H4 (cell line): ENCODE measurements at regions not wholly inside any gene's neighbourhood (a gene's known extent, or its start where the extent isn't known, plus 50 kb on each side); places are given as distances from the start of the nearest gene placed in this dataset.

Source experiments
- DNase-seq: peaks from one replicate; pipeline ENCODE4 v3.0.0-alpha.2; 2015; ENCODE audit warnings: low spot score

DNA sequence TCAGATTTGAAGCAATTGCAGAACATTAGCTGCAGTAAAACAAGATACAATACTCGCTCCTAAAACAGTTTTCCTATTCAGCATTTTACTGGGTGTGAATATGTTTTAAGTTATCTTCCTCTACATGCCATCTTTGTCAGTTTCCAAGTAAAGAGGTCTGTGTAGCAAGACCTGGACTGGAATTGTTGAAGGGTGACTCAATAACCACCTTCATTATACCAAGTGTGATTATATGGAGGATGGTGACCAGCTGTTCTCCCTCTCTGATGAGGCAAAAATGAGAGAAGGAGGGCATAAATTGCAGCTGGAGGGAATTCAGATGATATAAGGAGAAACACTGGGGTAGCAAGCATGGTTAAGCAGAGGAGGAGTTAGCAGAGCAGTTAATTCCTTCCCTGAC lies 922.1 kb upstream of the SLIT2 start:
- peak; percentile 8 for DNase-seq

DNA sequence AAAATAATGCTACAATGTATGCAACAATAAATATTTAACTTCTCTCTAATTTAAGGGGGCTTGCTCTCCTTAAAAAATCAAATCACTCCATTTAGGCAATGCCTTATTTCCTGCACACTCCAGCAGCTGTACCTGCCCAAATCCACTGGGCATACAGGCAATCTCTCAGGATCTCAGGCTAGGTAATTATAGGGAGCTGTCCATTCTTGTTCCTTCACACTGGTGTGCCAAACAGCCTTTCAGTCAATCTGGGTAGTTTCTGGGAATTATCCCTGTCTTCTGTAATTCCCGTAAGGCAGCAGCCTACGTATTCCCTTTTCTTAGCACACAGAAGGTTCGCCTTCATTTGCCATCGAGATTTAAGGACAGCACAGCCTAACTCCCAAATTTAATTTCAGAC lies 922.6 kb upstream of the SLIT2 start:
- no peak for DNase-seq

DNA sequence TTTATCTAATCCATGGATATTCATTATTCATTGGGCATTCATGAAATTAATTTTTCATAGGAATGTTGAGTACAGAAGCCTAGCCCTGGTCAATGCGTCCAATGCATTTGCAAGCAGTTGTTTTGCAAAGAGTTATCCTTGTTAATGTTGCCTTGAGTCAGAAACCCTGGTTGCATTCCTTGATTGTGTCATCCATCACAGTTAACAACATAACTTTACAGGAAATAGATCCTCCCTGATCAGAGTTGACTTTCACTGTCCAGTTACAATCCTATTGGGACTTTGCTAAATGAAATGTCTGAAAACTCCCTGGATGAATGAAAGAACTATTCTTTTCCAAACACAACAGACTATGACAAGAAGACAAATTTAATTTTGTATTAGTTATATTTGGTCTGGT lies 924.3 kb upstream of the SLIT2 start:
- no peak for DNase-seq

DNA sequence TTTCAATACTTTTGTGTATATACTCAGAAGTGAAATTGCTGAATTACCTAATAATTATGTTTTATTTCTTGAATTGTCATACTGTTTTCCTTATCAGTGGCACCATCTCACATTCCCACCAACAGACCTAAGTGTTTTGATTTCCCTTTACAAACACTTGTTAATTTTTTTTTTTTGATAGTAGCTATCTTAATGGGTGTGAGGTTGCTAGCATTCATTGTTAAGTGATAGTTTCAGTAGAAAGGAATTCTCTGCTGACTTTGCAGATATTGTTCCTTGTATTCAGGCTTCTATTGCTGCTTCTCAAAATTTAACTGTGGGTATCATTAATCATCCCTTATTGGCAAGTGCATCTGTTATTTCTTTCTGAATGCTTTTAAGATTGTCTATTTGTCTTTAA lies 927.5 kb upstream of the SLIT2 start:
- no peak for DNase-seq

DNA sequence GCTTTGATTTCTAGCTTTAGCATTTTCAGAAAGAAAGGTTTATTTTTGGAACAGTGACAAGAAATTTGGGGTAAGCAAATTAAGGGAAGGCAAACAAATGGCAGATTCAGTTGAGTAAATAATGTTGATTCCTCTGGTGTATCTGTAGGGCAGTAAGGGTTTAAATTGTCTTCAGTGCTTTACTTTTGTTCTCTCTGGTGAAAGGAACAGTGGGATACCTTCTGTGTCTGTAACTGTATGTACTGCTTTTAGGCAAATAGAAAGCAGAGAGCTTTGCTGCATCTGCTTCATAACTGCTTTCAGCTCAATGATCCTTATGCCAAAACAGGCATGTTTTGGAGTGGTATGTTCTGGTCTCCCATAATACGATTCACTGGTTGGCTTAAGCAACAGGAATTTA lies 932.1 kb upstream of the SLIT2 start:
- no peak for DNase-seq

DNA sequence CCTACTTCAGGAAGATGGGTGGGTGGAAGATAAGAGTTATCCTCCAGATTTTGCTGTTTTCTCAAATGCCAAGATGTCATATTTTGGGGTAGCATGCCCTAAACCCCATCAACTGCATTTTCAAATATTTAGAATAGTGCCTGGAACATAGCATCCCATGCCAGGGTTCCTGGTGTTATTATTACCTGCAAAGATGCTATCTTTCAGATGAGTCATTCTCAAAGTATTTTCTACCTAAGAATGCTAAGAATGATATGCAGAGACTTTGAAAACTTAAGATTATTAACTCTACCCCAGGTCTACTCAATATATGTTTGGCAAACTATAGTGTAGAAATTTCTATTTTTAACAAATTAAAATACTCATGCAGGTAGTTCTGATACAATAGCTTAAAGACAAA lies 934.3 kb upstream of the SLIT2 start:
- DNase-seq: no peak

DNA sequence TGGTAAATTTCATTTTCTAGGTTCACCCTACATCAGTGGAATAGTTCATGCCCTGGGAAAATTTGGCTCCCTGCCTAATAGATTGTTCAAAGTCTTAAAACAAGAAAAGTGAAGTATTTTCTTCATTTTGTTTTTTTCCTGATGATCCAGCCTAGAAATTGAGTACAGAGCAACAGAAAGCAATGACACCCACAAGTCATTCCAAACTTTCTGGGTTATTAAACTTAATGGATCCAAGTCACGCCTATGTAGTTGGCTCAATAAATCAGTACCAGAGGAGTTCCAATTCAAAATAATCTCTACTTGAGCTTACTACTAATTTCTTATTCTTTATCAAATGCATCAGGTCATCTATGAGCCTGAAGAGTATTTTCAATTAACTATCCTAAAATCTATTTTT lies 937.6 kb upstream of the SLIT2 start:
- no peak for DNase-seq

DNA sequence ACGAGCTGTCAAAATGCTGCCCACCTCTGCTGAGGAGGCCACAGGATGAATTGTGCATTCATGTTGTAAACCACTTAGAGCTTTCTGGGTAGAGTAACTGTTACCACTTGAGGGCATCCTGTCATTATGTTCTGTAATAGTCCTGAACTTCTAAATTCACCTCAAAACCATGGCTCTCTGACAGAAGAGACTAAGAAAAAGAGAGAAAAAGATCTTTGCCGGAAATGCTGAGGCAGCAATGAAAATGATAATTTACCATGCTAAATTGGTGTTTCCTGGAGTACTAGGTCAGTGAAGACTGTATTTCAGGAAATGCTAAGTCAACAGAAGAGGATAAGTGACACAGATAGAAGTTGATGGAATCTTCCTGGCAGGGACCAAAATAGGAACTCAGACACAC lies 942.3 kb upstream of the SLIT2 start:
- peak; percentile 70 for DNase-seq

DNA sequence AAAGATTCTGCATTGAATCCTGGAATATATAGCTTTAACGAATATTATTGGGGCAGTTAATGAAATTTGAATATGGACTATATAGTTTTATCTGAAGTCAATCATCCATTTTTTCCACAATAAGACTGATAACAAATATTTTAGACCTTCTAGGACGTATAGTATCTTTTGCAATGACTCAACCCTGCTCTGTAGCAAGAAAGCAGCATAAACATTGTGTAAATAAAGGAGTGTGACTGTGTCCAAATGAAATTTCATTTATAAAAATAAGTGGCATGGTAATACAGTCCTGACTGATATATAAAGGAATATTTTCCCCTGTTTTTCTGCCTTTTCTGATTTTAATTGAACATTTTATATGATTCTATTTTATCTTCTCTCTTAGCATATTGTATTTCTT lies 947.7 kb upstream of the SLIT2 start:
- no peak for DNase-seq

DNA sequence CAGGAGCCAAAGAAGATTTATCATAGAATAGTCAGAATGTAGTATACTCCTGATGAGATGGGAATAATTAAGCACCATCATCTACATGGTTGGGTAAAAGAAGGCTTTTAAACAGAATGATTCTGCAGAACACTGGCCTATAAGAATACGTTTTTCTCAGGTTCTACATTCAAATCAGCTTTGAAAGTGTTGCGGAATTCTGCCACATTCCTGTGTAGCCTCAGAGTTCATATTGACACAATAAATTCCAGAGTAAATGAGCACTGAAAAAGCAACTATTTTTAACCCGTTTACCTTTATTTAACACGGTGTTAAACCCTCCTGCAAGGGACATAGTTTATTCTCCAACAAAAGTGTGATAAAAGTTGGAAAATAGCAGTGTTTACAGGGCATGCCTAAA lies 950.2 kb upstream of the SLIT2 start:
- no peak for DNase-seq

DNA sequence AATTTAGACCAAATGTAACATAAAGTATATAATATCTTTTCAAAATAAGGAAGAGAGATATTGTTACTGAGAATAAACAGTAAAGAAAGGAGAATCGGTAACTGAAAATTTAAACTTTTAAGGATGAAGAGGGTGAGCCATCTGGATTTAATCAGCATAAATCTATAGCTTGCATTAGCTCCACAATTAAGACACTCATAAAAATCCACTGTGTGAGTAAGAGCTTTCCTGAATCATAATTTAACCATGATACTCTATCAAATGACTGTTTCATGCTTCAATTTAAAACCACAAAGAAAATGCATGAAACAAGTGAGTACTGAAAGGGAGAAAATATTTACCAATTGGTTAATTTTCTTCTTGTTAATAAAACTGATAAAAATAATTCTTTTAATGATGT lies 951.5 kb upstream of the SLIT2 start:
- no peak for DNase-seq

DNA sequence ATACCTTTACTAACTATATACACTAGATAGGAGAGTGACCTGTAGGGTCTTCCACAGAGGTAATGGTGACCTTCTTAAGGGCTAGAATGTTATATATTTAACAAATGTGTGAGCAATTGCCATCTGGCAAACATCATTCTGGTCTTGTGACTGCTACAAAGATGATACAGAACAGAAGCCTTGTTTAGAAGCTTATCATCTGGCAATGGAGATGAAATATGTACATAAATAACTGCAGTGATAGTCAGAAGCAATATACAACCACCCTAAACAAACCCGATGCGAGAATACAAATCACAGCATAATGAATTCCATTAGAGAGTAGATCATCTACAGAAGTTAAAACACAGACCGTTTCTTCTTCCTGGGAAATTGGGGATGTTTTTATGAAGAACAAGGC lies 952.7 kb upstream of the SLIT2 start:
- DNase-seq: no peak

DNA sequence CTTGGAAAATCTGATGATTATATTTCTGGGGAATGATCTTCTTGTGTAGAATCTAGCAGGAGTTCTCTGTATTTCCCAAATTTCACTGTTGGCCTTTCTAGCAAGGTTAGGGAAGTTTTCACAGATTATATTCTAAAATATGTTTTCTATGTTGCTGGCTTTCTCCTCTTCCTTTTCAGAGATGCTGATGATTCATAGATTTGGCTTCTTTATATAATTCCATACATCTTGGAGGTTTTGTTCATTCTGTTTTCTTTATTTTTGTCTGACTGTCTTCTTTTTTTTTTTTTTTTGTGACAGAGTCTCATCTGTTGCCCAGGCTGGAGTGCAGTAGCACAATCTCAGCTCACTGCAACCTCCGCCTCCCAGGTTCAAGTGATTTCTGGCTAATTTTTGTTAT lies 957.9 kb upstream of the SLIT2 start:
- DNase-seq: no peak

DNA sequence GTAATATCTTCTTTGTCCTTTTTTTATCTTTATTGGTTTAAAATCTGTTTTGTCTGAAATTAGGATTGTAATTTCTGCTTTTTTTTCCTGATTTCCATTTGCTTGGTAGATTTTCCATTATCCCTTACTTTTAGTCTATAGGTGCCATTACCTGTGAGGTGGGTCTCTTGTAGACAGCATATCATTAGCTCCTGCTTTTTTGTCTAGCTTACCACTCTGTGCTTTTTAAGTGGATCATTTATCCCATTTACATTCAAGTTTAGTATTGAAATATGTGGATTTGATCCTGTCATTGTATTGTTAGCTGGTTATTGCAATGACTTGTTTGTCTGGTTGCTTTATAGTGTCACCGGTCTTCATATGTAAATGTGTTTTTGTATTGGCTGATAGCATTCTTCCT lies 958.6 kb upstream of the SLIT2 start:
- DNase-seq: no peak

DNA sequence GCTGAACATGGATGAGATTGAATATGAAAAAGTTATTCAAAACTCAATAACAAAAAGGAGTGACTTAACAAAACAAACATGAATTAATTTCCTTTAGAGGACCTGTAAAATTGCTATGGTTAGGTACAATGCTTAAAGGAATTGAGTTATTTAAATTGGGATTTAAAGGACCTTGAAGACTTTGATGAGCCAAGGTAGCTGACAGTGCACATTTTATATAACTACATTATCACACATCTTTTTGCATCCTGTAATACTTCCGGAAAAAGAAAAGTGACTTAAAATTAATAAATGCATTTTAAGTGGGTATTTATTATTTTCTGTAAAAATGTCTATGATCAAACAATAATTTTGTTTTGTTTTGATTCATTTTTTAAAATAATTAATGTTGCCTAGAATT lies 964.8 kb upstream of the SLIT2 start:
- DNase-seq: no peak

DNA sequence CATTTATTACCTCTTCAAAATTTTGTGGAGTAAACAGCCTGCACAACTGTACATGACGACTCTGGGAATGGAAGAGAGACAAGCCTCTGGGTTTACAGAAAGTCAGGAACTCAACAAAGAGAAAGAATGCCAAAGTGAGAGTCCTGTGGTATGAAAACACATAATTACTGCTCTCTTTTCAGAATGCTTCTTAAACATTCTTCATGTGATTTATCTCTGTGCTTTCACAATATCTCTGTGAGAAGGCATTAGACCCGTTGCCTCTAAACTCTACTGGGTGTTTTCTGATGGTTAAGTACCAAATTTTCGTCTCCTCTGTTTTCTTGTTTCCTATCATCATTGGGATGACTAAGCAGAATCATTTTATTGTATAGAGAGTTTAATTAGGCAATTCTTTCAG lies 966.6 kb upstream of the SLIT2 start:
- no peak for DNase-seq

DNA sequence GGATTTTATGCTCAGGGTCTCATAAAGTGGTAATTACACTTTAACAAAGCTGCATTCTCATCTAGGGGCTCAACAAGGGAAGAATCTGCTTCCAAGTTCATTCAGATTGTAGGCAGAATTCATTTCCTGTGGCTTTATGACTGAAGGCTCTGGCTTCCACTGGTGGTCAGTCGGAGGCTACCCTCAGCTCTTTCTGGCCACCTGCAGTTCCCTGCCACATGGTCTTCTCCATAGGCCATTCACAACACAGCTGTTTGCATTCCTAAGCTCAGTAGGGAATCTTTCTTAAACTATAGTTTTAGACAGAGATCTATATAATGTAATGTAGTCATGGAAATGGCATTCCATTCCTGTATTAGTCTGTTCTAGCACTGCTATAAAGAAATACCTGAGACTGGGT lies 973.0 kb upstream of the SLIT2 start:
- no peak for DNase-seq

DNA sequence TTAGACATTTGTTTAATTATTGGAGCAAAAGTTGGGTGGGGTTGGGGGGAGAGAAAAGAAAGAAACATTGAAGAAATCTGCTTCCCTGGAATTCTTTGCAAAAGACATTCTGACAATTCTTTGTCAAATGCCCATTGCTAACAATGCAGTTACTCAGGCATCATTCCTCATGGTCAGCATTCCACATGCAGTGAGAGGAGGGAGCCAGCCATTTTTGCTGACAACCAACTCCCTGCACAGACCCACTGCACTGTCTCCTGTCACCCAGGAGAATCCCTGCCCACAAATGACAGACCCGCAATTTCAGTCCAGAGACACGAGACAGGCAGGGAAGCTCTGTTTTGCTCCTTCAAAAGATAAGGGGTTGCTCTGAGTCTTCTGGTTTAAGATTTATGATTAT lies 985.1 kb upstream of the SLIT2 start:
- no peak for DNase-seq

DNA sequence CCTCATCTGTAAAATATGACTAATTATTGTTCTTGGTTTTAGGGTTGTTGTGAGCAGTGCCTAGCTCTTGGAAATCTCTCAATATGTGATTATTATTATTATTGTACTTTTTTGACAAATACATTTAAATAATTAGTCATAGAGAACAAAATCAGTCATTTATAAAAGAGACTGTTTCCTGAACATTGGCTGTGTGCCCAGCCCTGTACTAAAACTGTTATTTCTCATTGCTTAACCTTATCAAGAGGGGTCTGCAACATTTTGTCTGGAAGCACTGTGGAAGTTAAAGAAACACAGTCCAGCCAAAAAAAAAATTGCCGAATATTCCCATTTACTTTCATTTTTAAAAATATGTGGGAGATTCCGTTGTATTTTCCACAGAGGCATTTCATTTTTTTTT lies 989.2 kb upstream of the SLIT2 start:
- no peak for DNase-seq

DNA sequence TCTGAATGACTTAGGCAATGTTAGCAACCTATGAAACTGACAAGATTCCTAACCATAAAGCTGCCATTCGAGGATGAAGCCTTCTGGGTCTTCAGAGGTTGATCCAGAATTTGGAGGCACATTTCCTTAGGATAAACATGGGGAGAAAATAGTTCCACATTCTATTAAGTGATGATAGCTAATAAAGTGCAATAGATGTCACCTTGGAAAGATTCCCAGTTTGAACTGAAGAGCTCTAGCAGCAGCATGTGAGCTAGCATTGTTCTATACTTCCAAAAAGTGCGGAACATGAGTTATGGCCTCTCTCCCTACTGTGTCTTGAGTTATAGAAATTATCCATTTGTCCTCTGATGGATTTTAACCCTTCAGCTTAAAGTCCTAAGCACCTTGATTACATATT lies 991.4 kb upstream of the SLIT2 start:
- DNase-seq: no peak

DNA sequence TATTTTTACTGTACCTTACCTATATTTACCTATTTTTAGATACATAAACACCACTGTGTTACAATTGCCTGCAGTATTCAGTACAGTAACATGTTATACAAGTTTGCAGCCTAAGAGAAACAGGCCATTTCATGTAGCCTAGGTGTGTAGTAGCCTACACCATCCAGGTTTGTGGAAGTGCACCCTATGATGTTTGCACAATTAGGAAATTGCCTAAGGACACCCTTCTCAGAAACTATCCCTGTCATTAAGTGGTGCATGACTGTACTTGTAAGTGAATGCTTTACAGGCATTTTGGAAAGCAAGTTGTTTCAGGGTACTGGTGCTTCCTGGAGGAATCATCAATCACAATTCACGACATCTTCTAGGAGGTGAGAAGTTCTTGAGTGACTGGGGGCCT lies 991.8 kb upstream of the SLIT2 start:
- DNase-seq: no peak

DNA sequence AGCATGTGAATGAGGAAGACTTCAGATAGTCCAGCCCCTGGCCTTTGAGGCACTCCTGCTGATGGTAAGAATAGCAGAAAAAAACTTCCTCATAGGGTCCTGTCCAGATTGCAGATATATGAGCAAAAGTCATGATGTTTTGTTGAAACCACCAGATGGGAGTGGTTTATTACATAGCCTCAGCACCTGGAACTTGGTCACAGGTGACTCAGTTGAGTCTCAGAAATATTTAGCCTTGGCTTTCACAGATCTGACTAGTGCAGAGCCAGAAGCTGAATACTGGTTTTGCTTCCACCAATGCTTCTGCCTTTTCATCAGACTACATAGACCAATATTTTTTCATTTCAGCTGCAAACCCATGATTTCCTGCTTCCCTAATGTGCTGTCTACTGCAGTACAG lies 994.9 kb upstream of the SLIT2 start:
- no peak for DNase-seq

DNA sequence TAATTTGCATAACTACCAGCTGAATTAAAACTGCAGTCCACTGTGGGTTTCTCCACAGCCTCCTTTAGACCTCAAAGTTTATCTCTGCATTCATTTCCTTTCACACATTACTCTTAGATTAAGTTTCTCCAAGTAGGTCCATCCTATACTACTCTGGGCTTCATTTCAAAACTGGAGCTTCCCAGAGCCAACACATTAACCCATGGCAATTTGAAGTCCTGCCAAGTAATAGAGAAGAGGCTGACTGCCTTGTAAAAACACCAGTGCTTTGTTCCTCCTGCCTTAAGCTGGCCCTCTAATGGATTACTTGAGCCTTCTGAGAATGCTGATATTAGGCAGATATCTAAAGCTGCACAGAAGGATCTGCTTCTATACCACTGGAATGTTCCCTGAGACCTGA lies 997.2 kb upstream of the SLIT2 start:
- no peak for DNase-seq

DNA sequence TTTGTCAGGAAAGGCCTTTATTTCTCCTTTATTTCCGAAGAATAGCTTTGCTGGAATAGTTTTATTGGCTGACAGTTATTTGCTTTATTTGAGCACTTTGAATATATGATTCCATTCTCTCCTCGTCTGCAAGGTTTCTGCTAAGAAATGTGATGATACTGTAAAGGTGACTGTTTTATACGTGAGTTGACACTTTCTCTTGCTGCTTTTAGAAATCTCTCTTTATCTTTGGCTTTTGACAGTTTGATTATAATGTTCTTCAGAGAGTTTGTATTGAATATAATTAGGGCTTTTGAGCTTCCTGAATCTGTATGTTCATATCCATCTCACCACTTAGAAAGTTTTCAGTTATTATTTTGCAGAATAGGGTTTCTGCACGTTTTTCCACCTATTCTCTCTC lies 1003.7 kb upstream of the SLIT2 start:
- no peak for DNase-seq

DNA sequence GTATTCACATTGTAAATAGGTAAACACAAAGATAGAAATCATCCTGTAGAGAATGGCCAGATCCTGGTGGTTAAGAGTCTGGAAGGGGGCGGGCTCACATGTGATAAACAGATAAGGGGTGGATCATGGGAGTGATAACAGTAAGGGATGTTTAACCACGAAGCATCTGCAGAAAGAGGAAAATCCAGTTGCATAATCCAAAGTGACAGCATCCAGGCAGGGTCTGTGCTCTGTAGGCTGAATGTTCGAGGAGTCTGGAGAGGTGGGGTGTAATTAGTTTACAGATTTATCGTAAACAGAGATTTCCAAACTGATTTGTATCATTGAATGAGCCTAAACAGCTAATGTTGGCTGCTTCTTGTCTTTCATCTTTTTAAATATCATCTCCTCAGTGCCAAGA lies 1009.8 kb upstream of the SLIT2 start:
- no peak for DNase-seq
